Choroid plexus epithelial cell (primary cell): ENCODE measurements at regions not wholly inside any gene's neighbourhood (a gene's known extent, or its start where the extent isn't known, plus 50 kb on each side); places are given as distances from the start of the nearest gene placed in this dataset.

Experiments
- DNase-seq: peaks from one replicate; pipeline ENCODE4 v3.0.0-alpha.2; 2010; ENCODE audit warnings: low read depth
- H3K4me3 ChIP-seq: 2 replicates; pipeline ENCODE4 v1.5.1; 2011; ENCODE audit warnings: low read depth, mild to moderate bottlenecking, control low read depth, low read length, moderate library complexity
- CTCF ChIP-seq: conservative IDR thresholded peaks from 2 replicates; pipeline ENCODE4 v1.5.1; 2011; ENCODE audit warnings: low read depth, mild to moderate bottlenecking, control low read depth, inconsistent platforms, low read length, moderate library complexity

GRCh38 chr12:123095078-123095881, 55.6 kb downstream of the PITPNM2 start:
- no peak for DNase-seq
- H3K4me3 ChIP-seq = no peak overlapping the region
- TF ChIP-seq CTCF = no peak

GRCh38 chr12:123094349-123095077, 56.4 kb downstream of the PITPNM2 start:
- TF ChIP-seq CTCF = no peak
- peak; percentile 38 for DNase-seq

GRCh38 chr12:123092866-123093265, 58.0 kb downstream of the PITPNM2 start:
- no peak for TF ChIP-seq CTCF
- H3K4me3 ChIP-seq = no peak overlapping the region
- peak; percentile 29 for DNase-seq

More at GRCh38 chr12:123094349-123095077, 56.4 kb downstream of the PITPNM2 start:
- no peak overlapping the region for H3K4me3 ChIP-seq

GRCh38 chr12:123091230-123092150, 59.4 kb downstream of the PITPNM2 start:
- H3K4me3 ChIP-seq = no peak overlapping the region
- TF ChIP-seq CTCF = no peak
- no peak for DNase-seq

- peak; percentile 95 for DNase-seq
- H3K4me3 ChIP-seq = no peak overlapping the region
- TF ChIP-seq CTCF = no peak
These were observed 61.1 kb downstream of the PITPNM2 start for GRCh38 chr12:123089631-123090353.

- no peak for DNase-seq
- no peak for TF ChIP-seq CTCF
- no peak overlapping the region for H3K4me3 ChIP-seq
These were observed 61.8 kb downstream of the PITPNM2 start for GRCh38 chr12:123089140-123089539.
